Stimulated activated CD8-positive, alpha-beta memory T cell treated with anti-CD3 and anti-CD28 coated beads, Interleukin-4, amount 100 ng/mL, for 4 hours (primary cell): ENCODE measurements at regions not wholly inside any gene's neighbourhood (a gene's known extent, or its start where the extent isn't known, plus 50 kb on each side); places are given as distances from the start of the nearest gene placed in this dataset.
"Not testable (repeated sequence)": the region's sequence is repeated elsewhere in the genome, so short reads cannot be mapped to it uniquely, and the experiment has no call there.

Source experiments
- DNase-seq, 2 donors: peaks; one replicate each; pipeline ENCODE4 v3.0.0-alpha.2; 2020; ENCODE audit warnings: low read depth in 2 of 2, low spot score in 1 of 2

DNA sequence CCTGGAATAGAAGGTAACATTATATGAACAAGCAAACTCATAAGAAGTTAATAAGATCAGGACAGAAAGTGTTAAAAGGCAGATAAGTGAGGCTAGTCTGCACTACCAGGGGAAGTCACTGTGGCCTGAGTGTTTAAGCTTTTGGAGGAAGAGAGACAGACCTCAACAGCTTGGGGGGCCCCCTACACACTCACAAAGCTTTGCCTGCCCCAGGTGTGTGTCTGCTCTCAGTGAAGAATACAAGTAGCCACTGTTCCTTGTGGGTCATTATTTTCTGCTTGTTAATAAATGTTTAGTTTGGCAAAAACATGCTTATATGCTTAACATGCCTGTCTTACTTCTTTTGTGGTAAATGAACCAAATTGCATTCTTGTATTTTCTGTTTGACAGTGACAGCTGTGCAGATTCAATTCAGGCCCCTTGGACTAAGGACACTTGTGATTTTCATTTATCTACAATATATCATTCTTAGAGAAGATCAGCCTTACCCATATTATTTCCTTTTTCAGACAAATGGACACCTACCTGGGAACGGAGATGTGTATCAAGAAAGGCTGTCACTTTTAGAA, 50.7 kb upstream of the C12orf71 start:
- no peak for DNase-seq

- DNase-seq = no peak
Observed at GRCh38 chr12:27140478-27140969, 58.1 kb upstream of the C12orf71 start.

DNA sequence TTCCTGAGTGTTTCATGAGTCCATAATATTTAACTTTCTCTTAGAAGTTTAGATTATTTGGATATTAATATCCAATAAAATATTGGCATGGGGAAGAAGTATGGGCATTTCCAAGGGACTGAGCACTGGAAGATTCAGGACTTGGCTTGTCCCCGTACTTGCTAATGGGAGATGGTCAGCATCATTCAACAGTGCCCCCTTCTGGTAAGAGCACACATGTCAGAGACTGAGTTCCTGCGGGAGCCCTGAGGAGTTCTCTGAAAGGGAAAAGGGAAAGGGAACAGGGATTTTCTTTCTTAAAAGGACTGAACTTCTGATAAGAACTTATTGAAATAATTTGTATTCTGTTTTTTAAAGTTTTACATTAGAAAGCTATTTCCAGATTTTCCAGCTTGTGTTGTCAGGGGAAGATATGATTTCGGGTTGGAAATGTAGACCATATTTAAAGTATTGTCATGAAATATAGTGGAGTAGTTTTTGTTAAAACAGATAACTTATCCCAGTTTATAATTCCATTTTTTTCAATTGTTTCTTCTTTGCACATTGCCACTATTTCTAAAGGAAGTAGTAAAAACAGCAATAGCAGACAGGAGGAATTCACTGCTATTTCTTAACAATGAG, 59.8 kb upstream of the C12orf71 start:
- DNase-seq = no peak

- no peak for DNase-seq
Observed at GRCh38 chr12:27143256-27144069, 61.1 kb upstream of the C12orf71 start.

DNA sequence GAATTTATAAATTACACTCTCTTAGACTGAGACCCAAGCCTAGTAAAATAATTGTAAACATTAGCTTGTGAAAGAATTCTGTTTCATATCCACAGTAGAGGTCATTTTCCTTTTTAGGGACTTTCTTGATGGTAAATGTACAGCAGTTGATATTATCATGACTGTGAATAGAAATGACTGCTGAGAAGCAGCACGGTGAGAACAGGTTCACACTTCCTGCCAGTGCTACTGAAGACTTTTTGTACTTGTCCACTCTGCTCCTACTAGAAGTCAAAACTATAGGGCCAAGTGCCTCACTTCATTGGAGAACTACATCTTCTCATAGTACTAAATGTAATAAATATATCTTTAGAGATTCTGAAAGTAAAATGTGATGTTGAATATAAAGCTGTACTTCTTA, 63.3 kb upstream of the C12orf71 start:
- not testable (repeated sequence) for DNase-seq

DNA sequence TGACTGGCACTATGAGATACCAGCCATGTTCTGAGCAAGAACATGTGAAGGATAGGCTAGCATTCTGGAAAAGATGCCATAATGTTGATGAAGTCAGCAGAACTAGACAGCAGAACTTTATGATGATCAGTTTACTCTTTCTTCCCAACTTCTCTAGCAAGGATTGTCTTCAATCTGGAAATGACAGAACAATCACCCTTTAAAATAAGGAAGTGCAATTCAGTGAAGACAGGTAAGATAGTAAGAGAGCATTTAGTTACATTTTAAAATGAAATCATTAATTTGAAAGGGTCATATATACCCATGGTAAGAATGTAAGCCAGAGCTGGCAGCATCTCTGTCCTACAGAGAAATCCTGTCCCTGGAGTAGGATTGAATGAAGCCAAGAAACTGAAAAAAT, 66.0 kb upstream of the C12orf71 start:
- no peak for DNase-seq

DNA sequence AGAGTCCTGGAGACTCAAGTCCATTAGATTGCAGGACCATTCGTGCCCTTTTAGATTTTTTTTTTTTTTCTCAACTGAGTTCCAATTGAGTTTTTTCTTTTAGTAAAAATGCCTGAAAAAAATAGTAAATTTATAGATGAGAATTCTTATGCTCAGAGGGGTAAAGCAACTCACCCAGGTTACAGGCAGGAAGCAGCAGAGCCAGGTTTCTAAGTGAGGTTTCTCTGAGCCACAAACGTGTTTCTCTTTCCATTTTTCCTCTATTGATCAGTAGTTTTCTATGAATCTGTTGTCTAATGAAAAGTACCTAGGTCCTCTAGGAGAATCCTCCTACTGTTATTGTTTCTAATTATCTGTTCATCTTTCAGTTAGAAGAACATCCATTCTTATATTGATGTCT, 66.4 kb upstream of the C12orf71 start:
- no peak for DNase-seq

- DNase-seq = no peak
Observed at GRCh38 chr12:27151479-27151878, 69.1 kb upstream of the C12orf71 start.

DNA sequence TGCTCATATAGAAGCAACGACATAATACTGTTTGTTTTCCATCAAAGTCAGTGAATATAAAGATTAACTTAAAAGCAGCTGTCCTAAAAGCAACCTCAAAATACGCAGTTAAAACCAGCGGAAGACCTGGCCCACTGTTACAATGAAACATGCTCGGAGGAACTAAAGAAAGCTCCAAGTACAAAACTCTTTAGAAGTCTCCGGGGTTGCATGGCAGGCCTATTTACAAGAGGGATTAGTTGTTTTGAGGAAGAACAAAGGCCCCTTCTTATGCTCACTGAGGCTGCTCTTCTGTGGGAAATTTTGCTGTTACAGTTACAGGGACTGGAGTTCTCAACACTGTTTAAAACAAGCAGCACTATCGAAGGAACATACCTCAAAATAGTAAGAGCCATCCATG, 75.9 kb upstream of the C12orf71 start:
- no peak for DNase-seq

GRCh38 chr12:27161458-27162228, 79.3 kb upstream of the C12orf71 start:
- DNase-seq = no peak

DNA sequence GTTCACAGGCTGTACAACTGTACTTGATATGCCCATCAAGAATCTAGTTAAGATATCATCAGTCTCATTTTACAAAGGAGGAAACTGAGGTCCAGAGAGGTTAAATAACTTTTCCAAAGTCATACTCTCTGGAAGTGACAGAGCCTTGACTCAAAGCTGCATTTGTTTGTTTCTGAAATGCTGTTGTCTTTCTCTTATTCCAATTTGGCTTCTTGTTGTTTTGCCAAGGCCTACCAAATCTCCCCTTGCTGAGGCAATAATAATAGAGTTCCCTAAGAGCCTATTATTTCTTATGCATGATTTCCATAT, 79.8 kb upstream of the C12orf71 start:
- no peak for DNase-seq

- no peak for DNase-seq
Observed at GRCh38 chr12:27163048-27163715, 80.8 kb upstream of the C12orf71 start.

DNA sequence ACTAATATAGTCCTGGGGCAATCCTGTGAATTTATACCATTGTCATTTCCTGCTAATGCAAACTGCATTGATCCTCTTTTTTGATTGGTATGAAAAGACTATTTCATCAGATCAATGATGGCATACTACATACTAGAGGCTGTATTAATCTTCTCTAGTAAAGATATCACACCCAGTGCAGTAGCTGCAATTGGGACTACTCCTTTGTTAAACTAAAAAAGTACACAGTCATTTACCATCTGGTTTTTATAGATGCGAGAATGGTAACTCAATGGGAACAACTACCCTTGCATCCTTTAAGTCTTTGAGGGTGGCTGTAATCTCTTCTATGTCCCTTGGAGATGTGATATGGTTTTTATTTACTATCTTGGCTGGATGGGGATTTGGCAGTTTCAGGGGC, 80.2 kb upstream of the STK38L start:
- DNase-seq = no peak

DNA sequence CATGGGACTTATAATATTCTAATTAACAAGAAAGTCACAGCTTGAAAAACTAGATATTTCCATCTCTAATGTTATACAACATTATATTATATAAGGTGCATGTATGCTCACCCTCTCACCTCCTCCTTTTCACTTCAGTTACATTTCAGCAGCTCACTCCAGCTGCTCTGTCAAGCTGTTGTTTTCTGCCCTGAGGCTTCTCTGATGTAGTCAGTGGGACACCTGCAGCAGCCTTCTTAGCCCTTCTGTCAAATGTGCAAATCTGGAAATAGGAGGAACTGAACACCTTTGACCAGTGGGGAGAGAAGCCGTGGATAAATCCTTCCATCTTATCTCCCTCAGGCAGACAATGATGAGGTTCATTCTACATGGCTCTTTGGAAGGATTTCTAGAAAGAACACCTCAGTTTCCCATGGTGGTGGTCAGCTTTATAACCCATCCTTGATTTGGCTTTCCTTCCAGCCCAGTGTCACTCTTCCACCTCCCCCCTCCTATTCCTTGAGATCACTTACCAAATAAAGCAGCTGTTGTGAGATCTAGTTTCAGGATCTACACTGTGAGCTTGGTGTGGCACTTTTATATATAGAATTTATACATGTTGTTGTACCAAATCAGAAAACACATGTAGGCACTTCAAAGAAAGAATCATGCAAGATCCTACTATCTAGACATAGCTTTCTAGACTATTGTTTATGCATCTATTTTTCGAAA, 79.6 kb upstream of the STK38L start:
- DNase-seq = no peak

- DNase-seq = not testable (repeated sequence)
Observed at GRCh38 chr12:27165958-27166357, 78.1 kb upstream of the STK38L start.

DNA sequence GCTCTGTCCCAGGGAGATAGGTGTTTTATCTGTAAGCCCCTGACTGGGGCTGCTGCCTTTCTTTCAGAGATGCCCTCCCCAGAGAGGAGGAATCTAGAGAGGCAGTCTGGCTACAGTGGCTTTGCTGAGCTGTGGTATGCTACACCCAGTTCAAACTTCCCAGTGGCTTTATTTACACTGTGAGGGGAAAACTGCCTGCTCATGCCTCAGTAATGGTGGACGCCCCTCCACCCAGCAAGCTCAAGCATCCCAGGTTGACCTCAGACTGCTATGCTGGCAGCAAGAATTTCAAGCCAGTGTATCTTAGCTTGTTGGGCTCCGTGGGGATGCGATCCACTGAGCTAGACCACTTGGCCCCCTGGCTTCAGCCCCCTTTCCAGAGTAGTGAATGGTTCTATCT, 72.6 kb upstream of the STK38L start:
- DNase-seq = not testable (repeated sequence)

DNA sequence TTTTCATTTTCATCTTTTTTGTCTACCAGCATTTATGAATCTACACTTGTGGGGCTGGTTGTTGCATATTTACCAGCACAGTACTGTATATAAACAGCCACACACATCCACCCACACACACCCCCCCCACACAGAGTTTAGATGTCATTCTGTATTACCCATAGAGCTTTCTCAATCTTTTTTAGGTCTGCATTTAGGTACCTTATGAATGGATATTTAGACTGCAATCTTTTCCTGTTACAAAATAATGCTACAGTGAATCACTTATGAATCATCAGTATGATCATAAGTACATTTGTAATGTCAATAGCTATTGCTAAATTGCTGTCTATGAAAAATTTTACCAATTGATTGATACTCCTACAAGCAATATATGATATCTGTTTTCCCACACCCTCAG, 67.3 kb upstream of the STK38L start:
- DNase-seq = peak in 1 of 2 donors; percentile 4

- DNase-seq = no peak
Observed at GRCh38 chr12:27177706-27178105, 66.4 kb upstream of the STK38L start.

DNA sequence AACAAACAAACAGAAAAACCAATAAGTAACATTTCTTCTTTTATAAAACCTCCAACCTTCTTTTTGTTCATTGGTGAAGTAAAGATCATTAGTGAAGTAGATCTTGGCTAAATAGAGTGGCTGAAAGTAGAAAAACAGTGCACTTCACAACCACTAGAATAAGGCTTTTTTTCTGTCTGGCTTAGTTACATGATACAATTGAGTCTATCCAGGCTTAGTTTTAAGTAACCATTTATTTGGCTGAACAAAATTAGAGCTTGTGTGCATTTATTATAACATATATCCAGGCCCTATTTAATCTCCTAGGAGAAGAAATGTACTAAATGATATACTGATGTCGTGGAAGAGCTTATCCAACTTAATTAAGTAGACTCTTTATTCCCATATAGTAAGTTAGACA, 65.8 kb upstream of the STK38L start:
- DNase-seq = no peak

- no peak for DNase-seq
Observed at GRCh38 chr12:27178723-27179399, 65.2 kb upstream of the STK38L start.
